ENCODE measurements at regions not wholly inside any gene's neighbourhood (a gene's known extent, or its start where the extent isn't known, plus 50 kb on each side); places are given as distances from the start of the nearest gene placed in this dataset.

GRCh38 chr10:104548090-104548489, 93.0 kb upstream of the SORCS3 start:
- no peaks in the 10 kb centered on the region for H3K9me3 Mint-ChIP-seq (ENCODE audit: unreplicated experiment)
- no peak overlapping the region for H3K4me3 Mint-ChIP-seq (ENCODE audit: unreplicated experiment)
- peaks cover 17% of the 10 kb centered on the region for H3K27me3 Mint-ChIP-seq (ENCODE audit: insufficient read depth, unreplicated experiment)
- TF ChIP-seq, protein P1, sequence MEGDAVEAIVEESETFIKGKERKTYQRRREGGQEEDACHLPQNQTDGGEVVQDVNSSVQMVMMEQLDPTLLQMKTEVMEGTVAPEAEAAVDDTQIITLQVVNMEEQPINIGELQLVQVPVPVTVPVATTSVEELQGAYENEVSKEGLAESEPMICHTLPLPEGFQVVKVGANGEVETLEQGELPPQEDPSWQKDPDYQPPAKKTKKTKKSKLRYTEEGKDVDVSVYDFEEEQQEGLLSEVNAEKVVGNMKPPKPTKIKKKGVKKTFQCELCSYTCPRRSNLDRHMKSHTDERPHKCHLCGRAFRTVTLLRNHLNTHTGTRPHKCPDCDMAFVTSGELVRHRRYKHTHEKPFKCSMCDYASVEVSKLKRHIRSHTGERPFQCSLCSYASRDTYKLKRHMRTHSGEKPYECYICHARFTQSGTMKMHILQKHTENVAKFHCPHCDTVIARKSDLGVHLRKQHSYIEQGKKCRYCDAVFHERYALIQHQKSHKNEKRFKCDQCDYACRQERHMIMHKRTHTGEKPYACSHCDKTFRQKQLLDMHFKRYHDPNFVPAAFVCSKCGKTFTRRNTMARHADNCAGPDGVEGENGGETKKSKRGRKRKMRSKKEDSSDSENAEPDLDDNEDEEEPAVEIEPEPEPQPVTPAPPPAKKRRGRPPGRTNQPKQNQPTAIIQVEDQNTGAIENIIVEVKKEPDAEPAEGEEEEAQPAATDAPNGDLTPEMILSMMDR (IDR thresholded peaks at IDR 0.05; ENCODE audit: unreplicated experiment) = no peak
- DNase-seq (ENCODE audit: unreplicated experiment) = peak; percentile 35
- no peaks in the 10 kb centered on the region for H3K4me1 Mint-ChIP-seq (ENCODE audit: insufficient read depth, unreplicated experiment)
- ChIA-PET CTCF (interaction anchor here (0.7 to 1.0 kb wide), 3 partner anchors 30 to 35 kb away, joined by 3 read pairs; no protein-coding TSS in a partner anchor), POLR2A (no interaction called here)
- H3K27ac Mint-ChIP-seq (ENCODE audit: low read depth, unreplicated experiment) = no peak overlapping the region
- intact Hi-C loops (cut with micrococcal nuclease) = no loop called here
- no TSS peak for BruUV-seq (replicated peaks)
- no peaks in the 10 kb centered on the region for H3K36me3 Mint-ChIP-seq (ENCODE audit: insufficient read depth, unreplicated experiment)

DNA sequence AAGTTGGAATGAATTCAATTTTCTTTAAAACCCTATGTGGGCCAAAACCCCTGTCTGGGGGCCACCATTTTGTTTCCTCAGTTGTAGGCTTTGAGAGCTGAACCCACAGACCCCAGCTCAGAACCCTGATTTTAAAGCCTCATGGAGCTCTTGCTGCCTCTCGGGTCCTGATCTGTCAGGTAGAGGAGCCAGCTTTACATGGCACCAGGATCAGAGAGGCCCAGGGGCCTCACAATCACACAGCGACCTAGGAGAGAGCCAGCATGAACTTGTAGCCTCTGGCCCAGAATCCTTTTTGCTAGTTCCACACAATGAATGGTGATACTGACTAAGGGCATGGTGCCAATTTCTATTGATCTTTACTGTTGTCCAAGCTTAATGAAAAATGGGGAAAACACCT, 84.3 kb upstream of the SORCS3 start:
- intact Hi-C loops (cut with micrococcal nuclease) = no loop called here
- DNase-seq (ENCODE audit: unreplicated experiment) = no peak
- ChIA-PET POLR2A (interaction anchor here (0.9 kb wide), 1 partner anchor 9 kb away, joined by 4 read pairs; no protein-coding TSS in a partner anchor), CTCF (interaction anchor here (0.5 to 1.6 kb wide), 4 partner anchors 12 to 951 kb away, joined by 3 to 8 read pairs (median 4); no protein-coding TSS in a partner anchor)
- H3K36me3 Mint-ChIP-seq (ENCODE audit: insufficient read depth, unreplicated experiment) = no peaks in the 10 kb centered on the region
- H3K4me1 Mint-ChIP-seq (ENCODE audit: insufficient read depth, unreplicated experiment) = peaks cover 7% of the 10 kb centered on the region
- no peak overlapping the region for H3K4me3 Mint-ChIP-seq (ENCODE audit: unreplicated experiment)
- H3K9me3 Mint-ChIP-seq (ENCODE audit: unreplicated experiment) = no peaks in the 10 kb centered on the region
- no TSS peak for BruUV-seq (replicated peaks)
- no peak overlapping the region for H3K27ac Mint-ChIP-seq (ENCODE audit: low read depth, unreplicated experiment)
- TF ChIP-seq, protein P1 (IDR thresholded peaks at IDR 0.05; ENCODE audit: unreplicated experiment) = no peak
- peaks cover 11% of the 10 kb centered on the region for H3K27me3 Mint-ChIP-seq (ENCODE audit: insufficient read depth, unreplicated experiment)

DNA sequence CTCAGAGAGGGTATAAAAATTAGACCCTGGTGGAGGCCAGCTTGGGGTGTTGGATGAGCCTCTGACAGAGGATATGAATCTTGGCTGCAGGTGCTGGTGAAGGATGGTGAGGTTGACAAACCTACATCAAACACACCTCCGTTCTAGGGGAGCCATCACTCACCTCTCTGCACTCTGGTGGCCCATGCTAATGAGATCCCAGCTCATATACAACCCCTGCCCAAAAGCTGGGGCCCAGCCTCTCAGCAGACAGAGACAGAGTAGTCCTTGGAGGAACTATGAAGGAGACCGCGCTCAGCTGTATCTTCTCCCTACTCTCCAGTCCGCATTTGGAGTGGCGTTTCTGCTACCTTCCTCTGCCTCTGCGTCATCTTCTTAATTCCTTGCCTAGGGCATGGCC, 83.1 kb upstream of the SORCS3 start:
- TF ChIP-seq, protein P1 (IDR thresholded peaks at IDR 0.05; ENCODE audit: unreplicated experiment) = no peak
- intact Hi-C loops (cut with micrococcal nuclease) = no loop called here
- no peak overlapping the region for H3K4me3 Mint-ChIP-seq (ENCODE audit: unreplicated experiment)
- DNase-seq (ENCODE audit: unreplicated experiment) = no peak
- no peaks in the 10 kb centered on the region for H3K36me3 Mint-ChIP-seq (ENCODE audit: insufficient read depth, unreplicated experiment)
- ChIA-PET CTCF (interaction anchor here (0.6 kb wide), 1 partner anchor 21 kb away, joined by 3 read pairs; no protein-coding TSS in a partner anchor), POLR2A (no interaction called here)
- H3K27me3 Mint-ChIP-seq (ENCODE audit: insufficient read depth, unreplicated experiment) = peaks cover 23% of the 10 kb centered on the region
- BruUV-seq (replicated peaks) = no TSS peak
- no peak overlapping the region for H3K27ac Mint-ChIP-seq (ENCODE audit: low read depth, unreplicated experiment)
- H3K9me3 Mint-ChIP-seq (ENCODE audit: unreplicated experiment) = no peaks in the 10 kb centered on the region
- peaks cover 7% of the 10 kb centered on the region for H3K4me1 Mint-ChIP-seq (ENCODE audit: insufficient read depth, unreplicated experiment)

GRCh38 chr10:104559935-104560334, 81.2 kb upstream of the SORCS3 start:
- peaks cover 7% of the 10 kb centered on the region for H3K4me1 Mint-ChIP-seq (ENCODE audit: insufficient read depth, unreplicated experiment)
- TF ChIP-seq, protein P1 (IDR thresholded peaks at IDR 0.05; ENCODE audit: unreplicated experiment) = no peak
- BruUV-seq (replicated peaks) = no TSS peak
- ChIA-PET POLR2A (no interaction called here), CTCF (interaction anchor here (0.7 to 1.5 kb wide), 2 partner anchors 63 to 154 kb away, joined by 3 to 4 read pairs; no protein-coding TSS in a partner anchor)
- no peak overlapping the region for H3K27ac Mint-ChIP-seq (ENCODE audit: low read depth, unreplicated experiment)
- H3K9me3 Mint-ChIP-seq (ENCODE audit: unreplicated experiment) = no peaks in the 10 kb centered on the region
- DNase-seq (ENCODE audit: unreplicated experiment) = peak; percentile 10
- no peak overlapping the region for H3K4me3 Mint-ChIP-seq (ENCODE audit: unreplicated experiment)
- intact Hi-C loops (cut with micrococcal nuclease) = no loop called here
- H3K36me3 Mint-ChIP-seq (ENCODE audit: insufficient read depth, unreplicated experiment) = no peaks in the 10 kb centered on the region
- peaks cover 37% of the 10 kb centered on the region for H3K27me3 Mint-ChIP-seq (ENCODE audit: insufficient read depth, unreplicated experiment)
